Pancreas (tissue), 10 donors: ENCODE measurements at regions not wholly inside any gene's neighbourhood (a gene's known extent, or its start where the extent isn't known, plus 50 kb on each side); places are given as distances from the start of the nearest gene placed in this dataset.

Experiments
- ATAC-seq, 4 donors: fragments of 200-7000 bp; cut with Tn5 transposase; one replicate each; pipeline versions ENCODE4 v1.8.0 to v1.9.1; 2020; ENCODE audit warnings: mild to moderate bottlenecking in 4 of 4, moderate library complexity in 4 of 4
- DNase-seq, 6 donors: peaks; one replicate each; pipeline ENCODE4 v3.0.0-alpha.2; 2020
- FAIRE-seq: peaks from 2 replicates; lab custom pipeline; 2012; peaks lifted over from hg19 to GRCh38; lab: Jason Lieb, UNC
- H3K27ac ChIP-seq, 4 donors: fragments of 200-600 bp; sonication (generic); 1 replicate in 3 of 4; 2 replicates in 1 of 4; pipeline versions ENCODE4 v1.5.0 to v1.8.0; 2020
- H3K27me3 ChIP-seq, 4 donors: fragments of 200-600 bp; one replicate each; pipeline ENCODE4 v1.8.0; 2021
- H3K36me3 ChIP-seq, 3 donors: fragments of 200-600 bp; sonication (generic) in 1 of 3; one replicate each; pipeline versions ENCODE4 v1.5.0 to v1.8.0; 2020 to 2021
- H3K4me1 ChIP-seq, 3 donors: fragments of 200-600 bp; one replicate each; pipeline ENCODE4 v1.8.0; 2021
- H3K4me3 ChIP-seq, 4 donors: fragments of 200-600 bp; sonication (generic) in 2 of 4; one replicate each; pipeline versions ENCODE4 v1.5.0 to v1.8.0; 2020 to 2021
- H3K9me3 ChIP-seq, 4 donors: fragments of 200-600 bp; one replicate each; pipeline ENCODE4 v1.8.0; 2021
- WGBS, 2 donors: extraction: QIAGEN DNeasy Blood & Tissue Kit; methylation state at CpG; one replicate each; pipeline ENCODE4 v1.1.7; 2013; 5-methylcytosine and 5-hydroxymethylcytosine counted together
- intact Hi-C, 3 donors: fragments of 100-400 bp; cut with DNase I; formaldehyde crosslinking; loops; one replicate each; pipeline versions ENCODE4 v1.11.1 to v1.14.2; 2022
- TF ChIP-seq, protein P1 (sequence below), 4 donors: fragments of 200-600 bp; sonication (generic) in 3 of 4; IDR thresholded peaks; one replicate each; pipeline versions ENCODE4 v1.5.0 to v1.8.0; 2021; ENCODE audit warnings: antibody characterized with exemption in 4 of 4
- donor health status: healthy with polysubstance abuse.
- donor health status: DM: no; HTN: no; CAD: no; lungs with moderate emphysema.
- donor health status: DM: no; HTN: no; CAD: no.
- donor health status: control.
- donor health status: control.
- donor health status: Bipolar disorder and iron deficiency.
- donor health status: DM: yes; HTN: yes; CAD: no.
- donor health status: DM: no; HTN: no; CAD: no.
- donor health status: DM: no; HTN: no; CAD: no.
- donor health status: DM: yes; HTN: yes; CAD: no.

DNA sequence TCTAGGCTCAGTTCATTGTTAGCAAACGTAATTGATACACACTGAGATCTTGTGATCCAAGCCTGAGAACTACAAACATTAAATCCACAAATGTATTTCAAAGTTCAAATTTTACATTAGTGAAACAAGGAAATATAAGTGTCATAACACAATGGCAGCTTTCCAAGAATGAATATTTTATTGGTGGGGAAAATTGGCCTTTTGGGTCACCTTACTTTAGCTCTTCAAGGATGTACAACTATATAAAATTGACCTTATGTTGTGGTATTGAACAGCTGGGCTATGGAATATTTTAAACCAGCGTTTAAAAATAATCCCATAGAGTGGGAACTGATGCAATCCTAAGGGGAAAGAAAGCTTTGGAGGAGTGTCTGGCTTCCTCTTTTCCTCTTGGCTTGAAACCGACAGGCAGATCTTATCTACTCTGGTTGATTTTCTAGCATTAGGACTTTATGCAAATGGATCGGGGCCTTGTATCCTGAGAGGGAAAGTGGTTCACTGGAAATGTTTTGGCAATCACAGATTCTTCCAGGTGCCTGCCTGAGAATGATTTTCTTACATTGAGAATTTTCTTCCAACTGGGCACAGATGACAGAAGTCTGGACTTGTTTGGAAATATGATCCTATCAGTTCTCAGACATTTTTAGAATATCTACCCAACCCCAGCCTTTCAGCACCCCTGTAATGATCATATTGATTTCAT, 184.8 kb upstream of the ECI2 start:
- intact Hi-C loops, result no loop called here
- H3K27ac ChIP-seq, result peak overlapping the region in 1 of 4 donors; percentile 20
- ATAC-seq (peak in 2 of 4 donors; percentile 28 to 36), FAIRE-seq (peak; percentile 80), DNase-seq (no peak)
- no peaks in the 10 kb centered on the region for H3K36me3 ChIP-seq
- peaks cover 0 to 12% (median 5%) of the 10 kb centered on the region in 3 donors for H3K4me1 ChIP-seq
- 52 to 55% methylated on average over 4 of the region's 4 CpGs for WGBS, 2 donors
- TF ChIP-seq, protein P1, sequence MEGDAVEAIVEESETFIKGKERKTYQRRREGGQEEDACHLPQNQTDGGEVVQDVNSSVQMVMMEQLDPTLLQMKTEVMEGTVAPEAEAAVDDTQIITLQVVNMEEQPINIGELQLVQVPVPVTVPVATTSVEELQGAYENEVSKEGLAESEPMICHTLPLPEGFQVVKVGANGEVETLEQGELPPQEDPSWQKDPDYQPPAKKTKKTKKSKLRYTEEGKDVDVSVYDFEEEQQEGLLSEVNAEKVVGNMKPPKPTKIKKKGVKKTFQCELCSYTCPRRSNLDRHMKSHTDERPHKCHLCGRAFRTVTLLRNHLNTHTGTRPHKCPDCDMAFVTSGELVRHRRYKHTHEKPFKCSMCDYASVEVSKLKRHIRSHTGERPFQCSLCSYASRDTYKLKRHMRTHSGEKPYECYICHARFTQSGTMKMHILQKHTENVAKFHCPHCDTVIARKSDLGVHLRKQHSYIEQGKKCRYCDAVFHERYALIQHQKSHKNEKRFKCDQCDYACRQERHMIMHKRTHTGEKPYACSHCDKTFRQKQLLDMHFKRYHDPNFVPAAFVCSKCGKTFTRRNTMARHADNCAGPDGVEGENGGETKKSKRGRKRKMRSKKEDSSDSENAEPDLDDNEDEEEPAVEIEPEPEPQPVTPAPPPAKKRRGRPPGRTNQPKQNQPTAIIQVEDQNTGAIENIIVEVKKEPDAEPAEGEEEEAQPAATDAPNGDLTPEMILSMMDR (IDR thresholded peaks at IDR 0.05), result no peak
- H3K9me3 ChIP-seq, result no peaks in the 10 kb centered on the region
- H3K27me3 ChIP-seq, result no peaks in the 10 kb centered on the region
- no peak overlapping the region for H3K4me3 ChIP-seq

GRCh38 chr6:4318321-4318720, 182.9 kb upstream of the ECI2 start:
- ATAC-seq (no peak), DNase-seq (no peak), FAIRE-seq (no peak)
- Histone ChIP-seq H3K36me3 (no peaks in the 10 kb centered on the region), H3K27ac (peak overlapping the region in 1 of 4 donors; percentile 80), H3K4me3 (no peak overlapping the region), H3K4me1 (peaks cover 0 to 12% (median 5%) of the 10 kb centered on the region in 3 donors), H3K27me3 (no peaks in the 10 kb centered on the region), H3K9me3 (no peaks in the 10 kb centered on the region)
- 70 to 71% methylated on average over 2 of the region's 2 CpGs for WGBS, 2 donors
- intact Hi-C loops, result no loop called here
- TF ChIP-seq, protein P1 (IDR thresholded peaks at IDR 0.05), result no peak

DNA sequence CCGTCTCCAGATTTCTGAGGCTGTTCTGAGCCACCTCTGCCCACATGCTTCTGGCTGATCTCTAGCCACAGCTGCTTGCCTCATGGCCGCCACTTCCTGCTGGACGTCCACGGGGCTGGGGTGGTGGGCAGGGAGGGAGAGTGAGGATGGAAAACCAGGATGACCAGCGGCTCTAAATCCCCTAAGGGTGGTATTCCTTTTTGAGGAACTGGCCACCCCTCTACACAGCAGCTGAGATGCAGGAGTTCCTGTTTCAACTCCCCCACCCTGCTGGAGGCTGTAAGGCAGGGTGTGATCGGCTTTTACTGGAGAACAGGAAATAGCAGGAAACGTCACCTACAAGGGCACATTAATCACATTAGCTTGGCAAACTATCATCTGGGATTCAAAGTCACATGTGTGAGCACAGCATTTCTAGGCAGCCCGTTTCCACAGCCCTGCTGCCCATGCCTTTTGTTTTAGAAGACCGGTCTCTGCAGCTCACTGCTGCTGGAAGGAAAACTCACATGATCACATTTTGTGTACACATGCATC, 181.6 kb upstream of the ECI2 start:
- 38 to 41% methylated on average over 9 of the region's 9 CpGs for WGBS, 2 donors

DNA sequence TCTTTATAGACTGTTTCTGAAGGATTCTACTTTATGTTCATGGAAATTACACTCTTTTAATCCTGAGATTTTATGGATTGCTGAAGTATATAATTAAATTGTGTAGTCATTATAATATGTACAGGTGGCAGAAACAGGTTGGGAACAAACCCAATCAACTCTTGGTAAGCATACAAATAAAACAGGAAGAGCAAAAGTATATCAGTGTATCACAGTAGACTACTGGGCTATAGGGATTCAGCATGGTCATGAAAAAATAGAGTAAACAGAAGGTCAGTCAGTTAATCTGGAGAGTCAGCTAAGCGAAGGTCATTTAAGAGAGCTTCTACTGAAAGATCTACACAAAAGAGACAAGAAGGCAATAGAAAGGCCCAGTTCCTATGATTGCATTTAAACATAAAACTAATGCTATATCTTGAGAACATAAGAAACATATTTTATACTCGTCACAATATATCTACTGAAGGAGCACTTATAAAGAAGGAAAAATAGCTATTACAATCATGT, 178.9 kb upstream of the ECI2 start:
- no peaks in the 10 kb centered on the region for H3K27me3 ChIP-seq
- DNase-seq (no peak), ATAC-seq (no peak), FAIRE-seq (no peak)
- H3K9me3 ChIP-seq, result no peaks in the 10 kb centered on the region
- H3K4me3 ChIP-seq, result no peak overlapping the region
- peak overlapping the region in 1 of 4 donors; percentile 82 for H3K27ac ChIP-seq
- WGBS, 2 donors, result 49 to 69% methylated on average over 2 of the region's 2 CpGs
- intact Hi-C loops, result no loop called here
- TF ChIP-seq, protein P1 (IDR thresholded peaks at IDR 0.05), result no peak
- H3K36me3 ChIP-seq, result no peaks in the 10 kb centered on the region
- peaks cover 0 to 5% (median 4%) of the 10 kb centered on the region in 3 donors for H3K4me1 ChIP-seq

More for the DNA sequence above, 181.6 kb upstream of the ECI2 start:
- DNase-seq (peak in 4 of 6 donors; percentile 28 to 59 (median 44)), ATAC-seq (peak; percentile 82 to 90 (median 87)), FAIRE-seq (no peak)
- H3K36me3 ChIP-seq, result no peaks in the 10 kb centered on the region
- no peaks in the 10 kb centered on the region for H3K27me3 ChIP-seq
- TF ChIP-seq, protein P1 (IDR thresholded peaks at IDR 0.05), result no peak
- H3K4me3 ChIP-seq, result no peak overlapping the region
- H3K9me3 ChIP-seq, result no peaks in the 10 kb centered on the region
- intact Hi-C loops, result no loop called here
- H3K4me1 ChIP-seq, result peaks cover 0 to 12% (median 5%) of the 10 kb centered on the region in 3 donors
- peak overlapping the region; percentile 19 to 80 (median 48) for H3K27ac ChIP-seq
